ENCODE measurements at regions not wholly inside any gene's neighbourhood (a gene's known extent, or its start where the extent isn't known, plus 50 kb on each side); places are given as distances from the start of the nearest gene placed in this dataset.

DNA sequence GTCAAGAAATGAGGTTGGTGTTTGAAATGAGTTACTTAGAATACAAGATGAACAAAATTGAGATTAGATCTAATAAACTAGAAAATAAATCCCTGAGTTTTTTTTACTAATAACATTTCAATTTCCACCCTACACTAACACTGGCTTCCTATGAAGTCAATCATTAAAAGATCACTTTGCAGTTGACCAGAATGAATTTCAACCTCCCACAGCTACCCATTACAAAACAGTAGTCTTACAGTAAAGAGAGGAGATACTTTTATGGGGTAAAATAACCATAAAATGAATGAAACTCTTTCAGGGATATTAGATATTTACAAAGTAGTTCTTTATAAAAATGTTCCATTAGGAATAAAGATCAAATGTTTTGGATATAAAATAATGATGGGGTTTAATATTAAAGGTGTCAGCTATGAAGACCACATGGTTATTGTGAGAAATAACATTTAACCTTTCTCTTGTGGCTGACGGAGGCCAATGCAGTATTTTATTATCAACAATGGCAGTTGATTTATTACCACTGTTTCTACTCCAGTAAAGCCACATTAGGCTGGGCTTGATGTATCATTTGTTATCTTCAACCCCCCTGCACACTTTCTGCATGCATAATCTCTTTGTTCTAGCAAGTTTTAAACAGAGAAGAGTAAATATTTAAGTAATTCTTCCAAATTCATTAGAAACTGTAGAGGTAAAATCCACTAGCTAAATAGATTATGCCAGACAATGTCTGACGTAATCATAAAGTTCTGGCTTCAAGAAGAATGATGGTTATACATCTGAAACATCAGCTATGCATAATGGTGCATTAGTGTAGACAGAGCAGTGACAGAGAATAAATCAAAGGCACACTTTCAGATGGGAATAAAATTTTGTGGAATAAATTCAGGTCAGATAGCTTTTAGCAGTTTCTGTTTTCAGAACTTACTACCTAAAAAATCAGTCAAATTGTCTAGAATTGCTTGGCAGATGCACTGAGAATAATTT lies 516.6 kb downstream of the PCDH18 start:
- Mint-ChIP-seq H3K9me3 (ENCODE audit: insufficient read depth) (no peaks in the 10 kb centered on the region), H3K27me3 (no peaks in the 10 kb centered on the region), H3K4me3 (no peak overlapping the region), H3K4me1 (no peaks in the 10 kb centered on the region), H3K27ac (no peak overlapping the region)
- ATAC-seq (ENCODE audit: low read depth) (no peak), DNase-seq (no peak)
- Histone ChIP-seq H4K20me1 (ENCODE audit: control insufficient read depth, insufficient read depth, low read length, poor library complexity, severe bottlenecking) (no peaks in the 10 kb centered on the region), H2AFZ (ENCODE audit: insufficient read depth, low read depth, low read length, poor library complexity, severe bottlenecking) (no peak overlapping the region), H3K27me3 (replicated peaks in 1 of 4; ENCODE audit: control extremely low read depth in 1 of 4, control insufficient read depth in 3 of 4, insufficient read depth in 4 of 4, low read length in 3 of 4) (no peaks in the 10 kb centered on the region), H3K36me3 (replicated peaks in 1 of 2; ENCODE audit: control extremely low read depth in 1 of 2, control insufficient read depth in 1 of 2, extremely low read depth in 1 of 2, insufficient read depth in 2 of 2, low read length in 1 of 2) (no peaks in the 10 kb centered on the region), H3K27ac (ENCODE audit: low read length in 2 of 2) (no peak overlapping the region), H3K4me1 (ENCODE audit: control insufficient read depth in 2 of 2, insufficient read depth in 2 of 2, low read length in 2 of 2) (no peaks in the 10 kb centered on the region), H3K9ac (ENCODE audit: low read length) (no peak overlapping the region), H3K9me3 (ENCODE audit: control extremely low read depth in 1 of 3, control insufficient read depth in 2 of 3, insufficient read depth in 1 of 3, low read length in 2 of 3) (no peaks in the 10 kb centered on the region), H3K79me2 (ENCODE audit: control insufficient read depth, insufficient read depth, low read length) (no peaks in the 10 kb centered on the region), H3K4me3 (ENCODE audit: control extremely low read depth in 1 of 5, extremely low read depth in 1 of 5, insufficient read depth in 1 of 5, low read depth in 2 of 5, low read length in 4 of 5) (no peak overlapping the region), H3K4me2 (replicated peaks; ENCODE audit: low read depth, low read length, poor library complexity, severe bottlenecking) (no peak overlapping the region)
- ChIA-PET CTCF (no interaction called here), POLR2A (no interaction called here)
- WGBS (ENCODE audit: insufficient coverage): no CpG with 5 or more reads among the region's 2 CpGs
- intact Hi-C loops (cut with micrococcal nuclease): no loop called here
- TF ChIP-seq EZH2 (IDR thresholded peaks at IDR 0.05; ENCODE audit: borderline replicate concordance, insufficient read depth, low read depth, low read length, poor library complexity, severe bottlenecking): no peak
- TF ChIP-seq, protein P1, sequence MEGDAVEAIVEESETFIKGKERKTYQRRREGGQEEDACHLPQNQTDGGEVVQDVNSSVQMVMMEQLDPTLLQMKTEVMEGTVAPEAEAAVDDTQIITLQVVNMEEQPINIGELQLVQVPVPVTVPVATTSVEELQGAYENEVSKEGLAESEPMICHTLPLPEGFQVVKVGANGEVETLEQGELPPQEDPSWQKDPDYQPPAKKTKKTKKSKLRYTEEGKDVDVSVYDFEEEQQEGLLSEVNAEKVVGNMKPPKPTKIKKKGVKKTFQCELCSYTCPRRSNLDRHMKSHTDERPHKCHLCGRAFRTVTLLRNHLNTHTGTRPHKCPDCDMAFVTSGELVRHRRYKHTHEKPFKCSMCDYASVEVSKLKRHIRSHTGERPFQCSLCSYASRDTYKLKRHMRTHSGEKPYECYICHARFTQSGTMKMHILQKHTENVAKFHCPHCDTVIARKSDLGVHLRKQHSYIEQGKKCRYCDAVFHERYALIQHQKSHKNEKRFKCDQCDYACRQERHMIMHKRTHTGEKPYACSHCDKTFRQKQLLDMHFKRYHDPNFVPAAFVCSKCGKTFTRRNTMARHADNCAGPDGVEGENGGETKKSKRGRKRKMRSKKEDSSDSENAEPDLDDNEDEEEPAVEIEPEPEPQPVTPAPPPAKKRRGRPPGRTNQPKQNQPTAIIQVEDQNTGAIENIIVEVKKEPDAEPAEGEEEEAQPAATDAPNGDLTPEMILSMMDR (IDR thresholded peaks at IDR 0.05): no peak

DNA sequence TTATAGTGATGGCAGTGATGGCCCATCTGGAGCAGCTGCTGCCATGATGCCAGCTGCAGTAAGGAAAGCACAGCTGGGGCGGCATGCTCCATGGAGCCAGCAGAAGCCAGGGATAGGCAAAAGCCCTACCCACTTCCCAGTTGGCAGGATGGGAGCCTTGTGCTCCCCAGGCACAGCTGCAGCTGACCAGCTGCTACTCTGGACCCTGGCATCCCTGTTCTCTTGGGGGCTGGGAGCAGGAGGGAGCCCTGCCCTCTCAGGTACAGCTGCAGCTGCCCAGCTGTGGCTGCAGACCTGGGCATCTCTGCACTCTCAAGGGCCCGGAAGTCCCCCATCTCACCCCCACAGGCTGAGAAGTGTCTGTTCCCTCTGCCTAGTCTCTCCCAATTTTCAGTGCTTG lies 531.9 kb downstream of the PCDH18 start:
- no peaks in the 10 kb centered on the region for H3K4me1 ChIP-seq (ENCODE audit: control insufficient read depth in 2 of 2, insufficient read depth in 2 of 2, low read length in 2 of 2)
- H3K4me3 ChIP-seq (ENCODE audit: control extremely low read depth in 1 of 5, extremely low read depth in 1 of 5, insufficient read depth in 1 of 5, low read depth in 2 of 5, low read length in 4 of 5): no peak overlapping the region
- TF ChIP-seq EZH2 (IDR thresholded peaks at IDR 0.05; ENCODE audit: borderline replicate concordance, insufficient read depth, low read depth, low read length, poor library complexity, severe bottlenecking): no peak
- TF ChIP-seq, protein P1 (IDR thresholded peaks at IDR 0.05): no peak
- Mint-ChIP-seq H3K9me3 (ENCODE audit: insufficient read depth) (peaks cover 3% of the 10 kb centered on the region), H3K27me3 (no peaks in the 10 kb centered on the region), H3K4me3 (no peak overlapping the region), H3K4me1 (no peaks in the 10 kb centered on the region), H3K27ac (no peak overlapping the region)
- peaks cover 0 to 24% (median 0%) of the 10 kb centered on the region in 3 donors for H3K9me3 ChIP-seq (ENCODE audit: control extremely low read depth in 1 of 3, control insufficient read depth in 2 of 3, insufficient read depth in 1 of 3, low read length in 2 of 3)
- no peak overlapping the region for H3K4me2 ChIP-seq (replicated peaks; ENCODE audit: low read depth, low read length, poor library complexity, severe bottlenecking)
- intact Hi-C loops (cut with micrococcal nuclease): no loop called here
- H3K79me2 ChIP-seq (ENCODE audit: control insufficient read depth, insufficient read depth, low read length): no peaks in the 10 kb centered on the region
- H3K36me3 ChIP-seq (replicated peaks in 1 of 2; ENCODE audit: control extremely low read depth in 1 of 2, control insufficient read depth in 1 of 2, extremely low read depth in 1 of 2, insufficient read depth in 2 of 2, low read length in 1 of 2): no peaks in the 10 kb centered on the region
- no peak overlapping the region for H3K27ac ChIP-seq (ENCODE audit: low read length in 2 of 2)
- POLR2A ChIA-PET: no interaction called here
- no peak overlapping the region for H3K9ac ChIP-seq (ENCODE audit: low read length)
- WGBS (ENCODE audit: insufficient coverage): 100% methylated on average over 2 of the region's 2 CpGs
- ATAC-seq (ENCODE audit: low read depth) (no peak), DNase-seq (no peak)
- CTCF ChIA-PET: no interaction called here
- H2AFZ ChIP-seq (ENCODE audit: insufficient read depth, low read depth, low read length, poor library complexity, severe bottlenecking): no peak overlapping the region
- H3K27me3 ChIP-seq (replicated peaks in 1 of 4; ENCODE audit: control extremely low read depth in 1 of 4, control insufficient read depth in 3 of 4, insufficient read depth in 4 of 4, low read length in 3 of 4): no peaks in the 10 kb centered on the region
- H4K20me1 ChIP-seq (ENCODE audit: control insufficient read depth, insufficient read depth, low read length, poor library complexity, severe bottlenecking): no peaks in the 10 kb centered on the region
